ENCODE measurements at regions not wholly inside any gene's neighbourhood (a gene's known extent, or its start where the extent isn't known, plus 50 kb on each side); places are given as distances from the start of the nearest gene placed in this dataset.

DNA sequence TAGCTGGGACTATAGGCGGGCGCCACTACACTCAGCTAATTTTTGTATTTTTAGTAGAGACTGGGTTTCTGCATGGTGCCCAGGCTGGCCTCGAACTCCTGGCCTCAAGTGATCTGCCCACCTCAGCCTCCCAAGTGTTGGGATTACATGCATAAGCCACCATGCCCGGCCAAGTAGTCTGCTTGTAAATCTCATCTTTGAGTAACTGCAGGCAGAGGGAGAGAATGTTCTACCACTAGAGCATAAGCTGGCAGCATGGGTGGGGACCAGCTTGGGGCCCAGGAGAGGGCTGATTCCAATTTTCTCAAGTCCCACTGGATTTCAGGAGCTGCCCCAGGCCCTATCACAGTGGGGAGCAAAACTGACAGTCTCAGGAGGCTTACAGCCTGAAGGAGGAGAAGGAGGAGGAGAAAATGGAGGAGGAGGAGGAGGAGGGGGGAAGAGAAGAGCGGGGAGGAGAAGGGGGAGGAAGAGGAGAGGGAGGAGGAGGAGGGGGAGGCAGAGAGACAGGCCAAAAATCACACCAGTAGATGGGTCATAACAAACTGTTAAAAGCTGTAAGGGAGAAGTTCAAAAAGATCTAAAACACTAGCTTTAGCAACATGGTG is 229.1 kb upstream of the IGF1R start:
- ChIA-PET CTCF (interaction anchor here (0.7 to 3.2 kb wide), 4 partner anchors 9 to 1838 kb away, joined by 3 to 22 read pairs (median 8); no protein-coding TSS in a partner anchor), POLR2A (no interaction called here), RAD21 (ENCODE audit: low non-redundant PET in 1 of 2, low total read pairs in 2 of 2, uncharacterized antibody in 2 of 2, unreplicated experiment in 2 of 2) (interaction anchor here in 1 of 2 experiments (1.0 kb wide), 1 partner anchor 108 kb away, joined by 3 read pairs; no protein-coding TSS in a partner anchor)
- Histone ChIP-seq H3K9me2 (ENCODE audit: insufficient read depth) (no peaks in the 10 kb centered on the region), H3K9ac (ENCODE audit: low read length) (no peak overlapping the region), H4K20me1 (ENCODE audit: insufficient read depth) (no peaks in the 10 kb centered on the region), H3K9me3 (ENCODE audit: control insufficient read depth in 1 of 2, insufficient read depth in 1 of 2, low read depth in 1 of 2, low read length in 2 of 2) (no peaks in the 10 kb centered on the region), H3K4me1 (ENCODE audit: control insufficient read depth in 1 of 2, insufficient read depth in 2 of 2, low read length in 2 of 2) (peaks cover 0 to 4% of the 10 kb centered on the region in 2 experiments; a peak in 1 of 4 replicates), H3K27ac (ENCODE audit: low read depth, low read length) (no peak overlapping the region), H3K79me2 (ENCODE audit: insufficient read depth, low read length) (no peaks in the 10 kb centered on the region), H3K4me2 (ENCODE audit: low read length) (no peak overlapping the region), H3K36me3 (ENCODE audit: control insufficient read depth in 1 of 2, insufficient read depth in 2 of 2, low read length in 2 of 2) (no peaks in the 10 kb centered on the region), H3K4me3 (replicated peaks in 1 of 2; ENCODE audit: low read depth in 1 of 2, low read length in 2 of 2) (no peak overlapping the region), H2AFZ (ENCODE audit: low read depth, low read length, poor library complexity, severe bottlenecking) (no peak overlapping the region), H3K27me3 (ENCODE audit: insufficient read depth, low read length) (peaks cover 8% of the 10 kb centered on the region; the same call in 1 of the 2 replicates)
- TF ChIP-seq EZH2 (IDR thresholded peaks at IDR 0.05) (no peak), POLR2AphosphoS5 (IDR thresholded peaks at IDR 0.05; ENCODE audit: low read depth, low read length) (no peak), SIN3A (IDR thresholded peaks at IDR 0.05; ENCODE audit: low read depth) (no peak), TCF7L2 (IDR thresholded peaks at IDR 0.05; ENCODE audit: borderline replicate concordance, extremely low read depth, insufficient read depth, insufficient read length) (no peak), CEBPB (IDR thresholded peaks at IDR 0.05; ENCODE audit: low read depth) (no peak), CBX3 (IDR thresholded peaks at IDR 0.05; ENCODE audit: low read depth) (no peak), YY1 (IDR thresholded peaks at IDR 0.05; ENCODE audit: extremely low read depth, insufficient replicate concordance, low read depth, low read length) (no peak), ZNF274 (IDR thresholded peaks at IDR 0.05; ENCODE audit: low read depth, low read length) (no peak), FOSL1 (IDR thresholded peaks at IDR 0.05; ENCODE audit: low read depth) (no peak)
- TF ChIP-seq, protein P1, sequence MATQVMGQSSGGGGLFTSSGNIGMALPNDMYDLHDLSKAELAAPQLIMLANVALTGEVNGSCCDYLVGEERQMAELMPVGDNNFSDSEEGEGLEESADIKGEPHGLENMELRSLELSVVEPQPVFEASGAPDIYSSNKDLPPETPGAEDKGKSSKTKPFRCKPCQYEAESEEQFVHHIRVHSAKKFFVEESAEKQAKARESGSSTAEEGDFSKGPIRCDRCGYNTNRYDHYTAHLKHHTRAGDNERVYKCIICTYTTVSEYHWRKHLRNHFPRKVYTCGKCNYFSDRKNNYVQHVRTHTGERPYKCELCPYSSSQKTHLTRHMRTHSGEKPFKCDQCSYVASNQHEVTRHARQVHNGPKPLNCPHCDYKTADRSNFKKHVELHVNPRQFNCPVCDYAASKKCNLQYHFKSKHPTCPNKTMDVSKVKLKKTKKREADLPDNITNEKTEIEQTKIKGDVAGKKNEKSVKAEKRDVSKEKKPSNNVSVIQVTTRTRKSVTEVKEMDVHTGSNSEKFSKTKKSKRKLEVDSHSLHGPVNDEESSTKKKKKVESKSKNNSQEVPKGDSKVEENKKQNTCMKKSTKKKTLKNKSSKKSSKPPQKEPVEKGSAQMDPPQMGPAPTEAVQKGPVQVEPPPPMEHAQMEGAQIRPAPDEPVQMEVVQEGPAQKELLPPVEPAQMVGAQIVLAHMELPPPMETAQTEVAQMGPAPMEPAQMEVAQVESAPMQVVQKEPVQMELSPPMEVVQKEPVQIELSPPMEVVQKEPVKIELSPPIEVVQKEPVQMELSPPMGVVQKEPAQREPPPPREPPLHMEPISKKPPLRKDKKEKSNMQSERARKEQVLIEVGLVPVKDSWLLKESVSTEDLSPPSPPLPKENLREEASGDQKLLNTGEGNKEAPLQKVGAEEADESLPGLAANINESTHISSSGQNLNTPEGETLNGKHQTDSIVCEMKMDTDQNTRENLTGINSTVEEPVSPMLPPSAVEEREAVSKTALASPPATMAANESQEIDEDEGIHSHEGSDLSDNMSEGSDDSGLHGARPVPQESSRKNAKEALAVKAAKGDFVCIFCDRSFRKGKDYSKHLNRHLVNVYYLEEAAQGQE (IDR thresholded peaks at IDR 0.05; ENCODE audit: low read depth): no peak
- ATAC-seq (no peak), DNase-seq (ENCODE audit: low read depth, low spot score) (no peak)
- no TSS peak for BruUV-seq (replicated peaks)
- intact Hi-C loops (cut with micrococcal nuclease): no loop called here
